HepG2 (cell line): ENCODE measurements at regions not wholly inside any gene's neighbourhood (a gene's known extent, or its start where the extent isn't known, plus 50 kb on each side); places are given as distances from the start of the nearest gene placed in this dataset.

Experiments used
- ARNT2 ChIP-seq: sonication (generic); formaldehyde crosslinking; IDR thresholded peaks from 2 replicates; pipeline ENCODE4 v1.8.0; 2022; ENCODE audit warnings: mild to moderate bottlenecking, low read depth, missing genetic modification reagents, moderate library complexity
- ATRX ChIP-seq: sonication (generic); formaldehyde crosslinking; IDR thresholded peaks from 2 replicates; pipeline ENCODE4 v1.4.0; 2020; ENCODE audit warnings: missing genetic modification reagents, borderline replicate concordance
- BHLHE40 ChIP-seq: IDR thresholded peaks from 2 replicates; pipeline ENCODE4 v1.6.1; 2011; ENCODE audit warnings: low read length, improper control_type of control experiment
- NR3C1 ChIP-seq: sonication (generic); formaldehyde crosslinking; IDR thresholded peaks from 2 replicates; pipeline ENCODE4 v1.4.0; 2020; ENCODE audit warnings: missing genetic modification reagents
- SMARCC2 ChIP-seq: fragments of 450-650 bp; IDR thresholded peaks from 2 replicates; pipeline ENCODE4 v1.6.1; 2017; ENCODE audit warnings: antibody characterized with exemption, mild to moderate bottlenecking
- TEAD3 ChIP-seq: optimal IDR thresholded peaks from 2 replicates; pipeline ENCODE3; 2016; ENCODE audit warnings: borderline replicate concordance
- ZNF572 ChIP-seq: sonication (generic); formaldehyde crosslinking; IDR thresholded peaks from 2 replicates; pipeline ENCODE4 v1.5.1; 2020; ENCODE audit warnings: mild to moderate bottlenecking, missing genetic modification reagents
- ZNF589 ChIP-seq: sonication (generic); formaldehyde crosslinking; conservative IDR thresholded peaks from 2 replicates; pipeline ENCODE4 v1.8.0; 2022; ENCODE audit warnings: mild to moderate bottlenecking, moderate library complexity, missing genetic modification reagents
- ZNF616 ChIP-seq: sonication (generic); formaldehyde crosslinking; IDR thresholded peaks from 2 replicates; pipeline ENCODE4 v1.5.0; 2020; ENCODE audit warnings: low read depth, mild to moderate bottlenecking, missing genetic modification reagents
- ZNF792 ChIP-seq: IDR thresholded peaks from 2 replicates; pipeline ENCODE4 v1.6.1; 2016
- ZNF83 ChIP-seq: sonication (generic); formaldehyde crosslinking; IDR thresholded peaks from 2 replicates; pipeline ENCODE4 v1.4.0; 2020; ENCODE audit warnings: missing genetic modification reagents, mild to moderate bottlenecking, borderline replicate concordance
- TF ChIP-seq, protein P1 (sequence below): sonication (generic); formaldehyde crosslinking; IDR thresholded peaks from 2 replicates; pipeline ENCODE4 v1.4.0; 2020; ENCODE audit warnings: mild to moderate bottlenecking, missing genetic modification reagents, borderline replicate concordance
- TF ChIP-seq, protein P2 (sequence below): sonication (generic); formaldehyde crosslinking; IDR thresholded peaks from 2 replicates; pipeline ENCODE4 v1.8.0; 2022; ENCODE audit warnings: mild to moderate bottlenecking, missing genetic modification reagents
- TF ChIP-seq, protein P3 (sequence below): sonication (generic); formaldehyde crosslinking; IDR thresholded peaks from 2 replicates; pipeline ENCODE4 v1.5.0; 2020; ENCODE audit warnings: mild to moderate bottlenecking, missing genetic modification reagents
- TF ChIP-seq, protein P4 (sequence below): sonication (generic); formaldehyde crosslinking; IDR thresholded peaks from 2 replicates; pipeline ENCODE4 v1.8.0; 2023; ENCODE audit warnings: mild to moderate bottlenecking, missing genetic modification reagents
- TF ChIP-seq, protein P5 (sequence below): sonication (generic); formaldehyde crosslinking; IDR thresholded peaks from 2 replicates; pipeline ENCODE4 v1.5.0; 2020; ENCODE audit warnings: mild to moderate bottlenecking, low read depth, missing genetic modification reagents, borderline replicate concordance

DNA sequence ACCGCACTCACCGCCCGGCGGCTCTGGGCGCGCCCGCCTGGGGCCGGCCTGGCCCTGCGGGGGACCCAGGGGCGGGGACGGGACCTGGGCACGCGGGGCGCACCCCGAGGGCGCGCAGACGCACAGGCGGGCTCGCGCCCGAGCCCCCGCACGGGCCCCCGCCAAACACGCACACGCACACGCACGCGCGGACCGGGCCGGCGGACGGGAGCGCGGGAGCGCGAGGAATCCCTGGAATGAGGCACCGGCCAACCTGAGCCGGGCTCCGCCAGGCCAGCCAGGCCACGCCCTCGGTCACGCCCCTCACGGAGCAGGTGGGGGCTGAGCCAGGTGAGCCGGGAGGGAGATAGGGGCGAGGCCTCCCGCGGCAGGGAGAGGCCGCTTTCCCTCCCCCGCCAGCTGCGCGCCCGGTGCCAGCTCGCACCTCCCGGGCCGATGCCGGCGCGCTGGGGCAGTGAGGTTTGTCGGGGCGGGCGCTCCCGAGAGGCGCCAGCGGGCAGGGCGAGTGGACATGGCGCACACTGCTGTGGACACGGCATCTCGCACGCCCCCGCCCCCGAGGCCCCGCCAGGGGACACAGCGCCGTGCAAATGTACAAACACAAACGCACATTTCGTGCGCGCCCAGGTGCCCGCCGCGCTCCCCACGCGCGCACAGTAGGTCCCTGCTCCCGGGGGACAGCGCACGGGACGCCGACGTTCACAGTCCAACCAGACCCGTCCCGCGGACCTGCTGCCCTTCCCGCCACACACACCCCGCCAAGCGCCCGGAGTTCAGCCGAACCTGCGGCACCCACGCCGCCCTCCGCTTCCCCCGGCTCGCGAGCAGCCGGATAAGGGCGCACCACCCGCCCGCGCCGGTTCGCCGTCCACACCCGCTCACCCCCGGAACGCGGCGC is 75.9 kb upstream of the VGLL4 start (continued):
- TF ChIP-seq, protein P1, sequence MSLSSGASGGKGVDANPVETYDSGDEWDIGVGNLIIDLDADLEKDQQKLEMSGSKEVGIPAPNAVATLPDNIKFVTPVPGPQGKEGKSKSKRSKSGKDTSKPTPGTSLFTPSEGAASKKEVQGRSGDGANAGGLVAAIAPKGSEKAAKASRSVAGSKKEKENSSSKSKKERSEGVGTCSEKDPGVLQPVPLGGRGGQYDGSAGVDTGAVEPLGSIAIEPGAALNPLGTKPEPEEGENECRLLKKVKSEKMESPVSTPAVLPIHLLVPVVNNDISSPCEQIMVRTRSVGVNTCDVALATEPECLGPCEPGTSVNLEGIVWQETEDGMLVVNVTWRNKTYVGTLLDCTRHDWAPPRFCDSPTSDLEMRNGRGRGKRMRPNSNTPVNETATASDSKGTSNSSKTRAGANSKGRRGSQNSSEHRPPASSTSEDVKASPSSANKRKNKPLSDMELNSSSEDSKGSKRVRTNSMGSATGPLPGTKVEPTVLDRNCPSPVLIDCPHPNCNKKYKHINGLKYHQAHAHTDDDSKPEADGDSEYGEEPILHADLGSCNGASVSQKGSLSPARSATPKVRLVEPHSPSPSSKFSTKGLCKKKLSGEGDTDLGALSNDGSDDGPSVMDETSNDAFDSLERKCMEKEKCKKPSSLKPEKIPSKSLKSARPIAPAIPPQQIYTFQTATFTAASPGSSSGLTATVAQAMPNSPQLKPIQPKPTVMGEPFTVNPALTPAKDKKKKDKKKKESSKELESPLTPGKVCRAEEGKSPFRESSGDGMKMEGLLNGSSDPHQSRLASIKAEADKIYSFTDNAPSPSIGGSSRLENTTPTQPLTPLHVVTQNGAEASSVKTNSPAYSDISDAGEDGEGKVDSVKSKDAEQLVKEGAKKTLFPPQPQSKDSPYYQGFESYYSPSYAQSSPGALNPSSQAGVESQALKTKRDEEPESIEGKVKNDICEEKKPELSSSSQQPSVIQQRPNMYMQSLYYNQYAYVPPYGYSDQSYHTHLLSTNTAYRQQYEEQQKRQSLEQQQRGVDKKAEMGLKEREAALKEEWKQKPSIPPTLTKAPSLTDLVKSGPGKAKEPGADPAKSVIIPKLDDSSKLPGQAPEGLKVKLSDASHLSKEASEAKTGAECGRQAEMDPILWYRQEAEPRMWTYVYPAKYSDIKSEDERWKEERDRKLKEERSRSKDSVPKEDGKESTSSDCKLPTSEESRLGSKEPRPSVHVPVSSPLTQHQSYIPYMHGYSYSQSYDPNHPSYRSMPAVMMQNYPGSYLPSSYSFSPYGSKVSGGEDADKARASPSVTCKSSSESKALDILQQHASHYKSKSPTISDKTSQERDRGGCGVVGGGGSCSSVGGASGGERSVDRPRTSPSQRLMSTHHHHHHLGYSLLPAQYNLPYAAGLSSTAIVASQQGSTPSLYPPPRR (CRISPR knock-in tag) = no peak
- TF ChIP-seq, protein P2, sequence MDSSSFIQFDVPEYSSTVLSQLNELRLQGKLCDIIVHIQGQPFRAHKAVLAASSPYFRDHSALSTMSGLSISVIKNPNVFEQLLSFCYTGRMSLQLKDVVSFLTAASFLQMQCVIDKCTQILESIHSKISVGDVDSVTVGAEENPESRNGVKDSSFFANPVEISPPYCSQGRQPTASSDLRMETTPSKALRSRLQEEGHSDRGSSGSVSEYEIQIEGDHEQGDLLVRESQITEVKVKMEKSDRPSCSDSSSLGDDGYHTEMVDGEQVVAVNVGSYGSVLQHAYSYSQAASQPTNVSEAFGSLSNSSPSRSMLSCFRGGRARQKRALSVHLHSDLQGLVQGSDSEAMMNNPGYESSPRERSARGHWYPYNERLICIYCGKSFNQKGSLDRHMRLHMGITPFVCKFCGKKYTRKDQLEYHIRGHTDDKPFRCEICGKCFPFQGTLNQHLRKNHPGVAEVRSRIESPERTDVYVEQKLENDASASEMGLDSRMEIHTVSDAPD (CRISPR knock-in tag) = no peak
- TF ChIP-seq TEAD3 (peak; percentile 98), ATRX (no peak), NR3C1 (CRISPR knock-in tag) (no peak), ZNF616 (0 out of 2 replicates have a peak, but pooled peaks have one; percentile 15), ZNF572 (no peak), ZNF589 (CRISPR knock-in tag) (no peak), BHLHE40 (no peak), ZNF83 (CRISPR knock-in tag) (no peak), SMARCC2 (no peak), ZNF792 (CRISPR knock-in tag) (no peak), ARNT2 (CRISPR knock-in tag) (peak; percentile 66)
- TF ChIP-seq, protein P3, sequence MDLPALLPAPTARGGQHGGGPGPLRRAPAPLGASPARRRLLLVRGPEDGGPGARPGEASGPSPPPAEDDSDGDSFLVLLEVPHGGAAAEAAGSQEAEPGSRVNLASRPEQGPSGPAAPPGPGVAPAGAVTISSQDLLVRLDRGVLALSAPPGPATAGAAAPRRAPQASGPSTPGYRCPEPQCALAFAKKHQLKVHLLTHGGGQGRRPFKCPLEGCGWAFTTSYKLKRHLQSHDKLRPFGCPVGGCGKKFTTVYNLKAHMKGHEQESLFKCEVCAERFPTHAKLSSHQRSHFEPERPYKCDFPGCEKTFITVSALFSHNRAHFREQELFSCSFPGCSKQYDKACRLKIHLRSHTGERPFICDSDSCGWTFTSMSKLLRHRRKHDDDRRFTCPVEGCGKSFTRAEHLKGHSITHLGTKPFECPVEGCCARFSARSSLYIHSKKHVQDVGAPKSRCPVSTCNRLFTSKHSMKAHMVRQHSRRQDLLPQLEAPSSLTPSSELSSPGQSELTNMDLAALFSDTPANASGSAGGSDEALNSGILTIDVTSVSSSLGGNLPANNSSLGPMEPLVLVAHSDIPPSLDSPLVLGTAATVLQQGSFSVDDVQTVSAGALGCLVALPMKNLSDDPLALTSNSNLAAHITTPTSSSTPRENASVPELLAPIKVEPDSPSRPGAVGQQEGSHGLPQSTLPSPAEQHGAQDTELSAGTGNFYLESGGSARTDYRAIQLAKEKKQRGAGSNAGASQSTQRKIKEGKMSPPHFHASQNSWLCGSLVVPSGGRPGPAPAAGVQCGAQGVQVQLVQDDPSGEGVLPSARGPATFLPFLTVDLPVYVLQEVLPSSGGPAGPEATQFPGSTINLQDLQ (CRISPR knock-in tag) = no peak
- TF ChIP-seq, protein P4, sequence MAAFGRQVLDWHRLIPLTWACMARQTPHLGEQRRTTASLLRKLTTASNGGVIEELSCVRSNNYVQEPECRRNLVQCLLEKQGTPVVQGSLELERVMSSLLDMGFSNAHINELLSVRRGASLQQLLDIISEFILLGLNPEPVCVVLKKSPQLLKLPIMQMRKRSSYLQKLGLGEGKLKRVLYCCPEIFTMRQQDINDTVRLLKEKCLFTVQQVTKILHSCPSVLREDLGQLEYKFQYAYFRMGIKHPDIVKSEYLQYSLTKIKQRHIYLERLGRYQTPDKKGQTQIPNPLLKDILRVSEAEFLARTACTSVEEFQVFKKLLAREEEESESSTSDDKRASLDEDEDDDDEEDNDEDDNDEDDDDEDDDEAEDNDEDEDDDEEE (CRISPR knock-in tag) = no peak
- TF ChIP-seq, protein P5, sequence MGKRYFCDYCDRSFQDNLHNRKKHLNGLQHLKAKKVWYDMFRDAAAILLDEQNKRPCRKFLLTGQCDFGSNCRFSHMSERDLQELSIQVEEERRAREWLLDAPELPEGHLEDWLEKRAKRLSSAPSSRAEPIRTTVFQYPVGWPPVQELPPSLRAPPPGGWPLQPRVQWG (CRISPR knock-in tag) = no peak
